HEK293T (cell line): ENCODE measurements at regions not wholly inside any gene's neighbourhood (a gene's known extent, or its start where the extent isn't known, plus 50 kb on each side); places are given as distances from the start of the nearest gene placed in this dataset.

Experiments
- ARNT ChIP-seq: fragments of 450-650 bp; IDR thresholded peaks from 2 replicates; pipeline ENCODE4 v1.6.1; 2017; ENCODE audit warnings: mild to moderate bottlenecking
- BHLHE40 ChIP-seq: fragments of 450-650 bp; IDR thresholded peaks from 2 replicates; pipeline ENCODE4 v1.6.1; 2016; ENCODE audit warnings: mild to moderate bottlenecking, moderate library complexity, borderline replicate concordance
- FOXA1 ChIP-seq: fragments of 450-650 bp; IDR thresholded peaks from 2 replicates; pipeline ENCODE4 v1.6.1; 2016; ENCODE audit warnings: mild to moderate bottlenecking
- FOXK2 ChIP-seq: fragments of 450-650 bp; IDR thresholded peaks from 2 replicates; pipeline ENCODE4 v1.6.1; 2016; ENCODE audit warnings: mild to moderate bottlenecking
- HDGF ChIP-seq: fragments of 450-650 bp; IDR thresholded peaks from 2 replicates; pipeline ENCODE4 v1.6.1; 2017; ENCODE audit warnings: antibody characterized with exemption, borderline replicate concordance
- L3MBTL2 ChIP-seq: fragments of 450-650 bp; conservative IDR thresholded peaks from 2 replicates; pipeline ENCODE4 v1.6.1; 2016; ENCODE audit warnings: mild to moderate bottlenecking
- NFRKB ChIP-seq: fragments of 450-650 bp; IDR thresholded peaks from 2 replicates; pipeline ENCODE4 v1.6.1; 2016; ENCODE audit warnings: mild to moderate bottlenecking, moderate library complexity
- SP1 ChIP-seq: fragments of 450-650 bp; IDR thresholded peaks from 2 replicates; pipeline ENCODE4 v1.6.1; 2017
- SUZ12 ChIP-seq: fragments of 450-650 bp; IDR thresholded peaks from 2 replicates; pipeline ENCODE4 v1.6.1; 2016; ENCODE audit warnings: mild to moderate bottlenecking

GRCh38 chr3:74561881-74562280 lies 52.6 kb downstream of the CNTN3 start:
- TF ChIP-seq SUZ12 (no peak), SP1 (no peak), L3MBTL2 (no peak), FOXA1 (no peak), ARNT (no peak), NFRKB (no peak), FOXK2 (no peak), BHLHE40 (no peak), HDGF (no peak)
